NCI-H1417 treated with DMSO at 0.1 percent for 48 hours (cell line): ENCODE measurements at regions not wholly inside any gene's neighbourhood (a gene's known extent, or its start where the extent isn't known, plus 50 kb on each side); places are given as distances from the start of the nearest gene placed in this dataset.
"Not testable (repeated sequence)": the region's sequence is repeated elsewhere in the genome, so short reads cannot be mapped to it uniquely, and the experiment has no call there.

Experiments
- DNase-seq: peaks from one replicate; lab custom pipeline; 2025; lab: John Stamatoyannopoulos, UW

DNA sequence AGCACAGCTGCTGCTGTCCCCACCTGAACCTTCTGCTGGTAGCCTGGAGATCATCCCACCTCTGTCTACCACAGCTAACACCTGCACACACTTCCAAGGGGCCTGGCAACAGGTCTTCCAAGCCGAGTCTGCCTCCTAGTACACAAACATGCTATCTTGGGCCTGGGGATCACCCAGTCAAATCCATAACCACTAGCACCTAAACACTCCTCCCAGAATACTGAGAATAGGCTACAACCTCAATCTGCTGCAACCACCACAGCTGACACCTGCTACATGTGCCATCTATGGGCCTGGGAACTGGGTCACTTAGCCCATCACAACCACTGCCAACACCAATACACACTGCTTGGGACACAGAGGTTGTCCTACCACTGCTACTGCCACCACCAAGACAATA lies 362.8 kb upstream of the ARPP21 start:
- no peak for DNase-seq

DNA sequence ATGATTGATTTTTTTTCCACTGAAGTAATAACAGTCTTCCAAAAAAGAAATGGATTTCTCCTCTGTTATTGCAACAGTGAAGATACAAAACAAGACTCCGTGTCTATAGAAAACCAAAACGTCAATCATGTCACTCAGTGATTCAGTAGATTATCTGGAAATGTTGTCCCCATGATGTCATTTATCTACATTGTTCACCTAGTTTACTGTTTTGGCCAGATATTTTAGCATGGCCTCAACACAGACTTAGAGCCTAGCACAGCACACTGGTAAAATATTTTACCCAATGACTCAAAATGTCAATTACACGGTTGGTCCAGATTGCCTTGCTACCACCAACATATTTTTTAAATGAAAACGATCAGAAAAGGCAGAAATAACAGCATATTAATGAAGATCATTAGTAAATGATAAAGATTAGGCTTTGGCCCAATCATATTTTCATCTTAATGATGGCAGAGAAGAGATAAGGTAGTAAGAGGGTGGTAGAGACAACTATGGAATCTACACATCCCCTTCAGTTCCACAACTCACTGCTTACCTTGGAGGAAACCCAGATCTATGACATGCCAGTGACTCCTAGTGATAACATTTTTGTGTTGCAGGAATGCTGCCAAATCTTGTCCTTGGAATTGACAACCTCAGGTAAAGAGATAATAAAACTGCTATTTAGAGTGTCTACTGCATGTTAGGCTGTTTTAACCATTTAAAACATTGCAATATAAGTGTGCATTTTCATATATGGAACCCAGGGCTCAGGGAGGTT lies 347.7 kb upstream of the ARPP21 start:
- DNase-seq, result no peak

DNA sequence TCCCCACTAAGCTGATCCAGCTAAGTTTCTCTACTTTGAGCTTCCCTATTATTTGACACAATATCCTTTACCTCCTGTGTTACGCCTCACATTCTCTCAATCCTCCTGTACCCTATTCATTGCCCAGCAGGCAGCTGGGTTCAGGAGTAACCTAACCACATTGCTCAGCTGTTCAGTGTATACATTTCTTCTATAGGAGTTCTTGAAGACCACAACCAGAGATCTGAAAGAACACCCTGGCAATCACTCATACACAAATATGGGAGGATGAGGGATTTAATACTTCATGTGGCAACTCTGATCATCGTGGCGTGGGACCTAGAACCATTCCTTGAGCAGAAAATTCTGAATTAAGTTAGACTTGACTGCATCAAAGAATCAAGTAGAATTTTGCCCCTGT lies 346.8 kb upstream of the ARPP21 start:
- no peak for DNase-seq

DNA sequence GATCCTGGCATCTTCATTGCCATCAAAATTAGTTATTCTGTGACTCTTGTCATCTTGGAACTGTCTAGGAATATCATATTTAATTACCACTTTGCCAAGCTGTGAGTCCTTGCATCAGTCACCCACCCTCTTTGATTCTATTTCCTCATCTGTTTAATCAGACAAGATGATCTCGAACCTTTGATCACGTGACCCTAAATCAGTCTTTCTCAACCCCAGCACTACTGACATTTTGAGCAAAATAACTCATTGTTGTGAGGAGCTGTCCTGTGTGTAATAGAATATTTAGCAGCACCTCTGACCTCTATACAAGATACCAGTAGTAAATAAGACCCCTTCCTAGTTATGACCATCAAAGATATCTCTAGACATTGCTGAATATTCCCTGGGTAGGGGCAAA lies 343.4 kb upstream of the ARPP21 start:
- no peak for DNase-seq

DNA sequence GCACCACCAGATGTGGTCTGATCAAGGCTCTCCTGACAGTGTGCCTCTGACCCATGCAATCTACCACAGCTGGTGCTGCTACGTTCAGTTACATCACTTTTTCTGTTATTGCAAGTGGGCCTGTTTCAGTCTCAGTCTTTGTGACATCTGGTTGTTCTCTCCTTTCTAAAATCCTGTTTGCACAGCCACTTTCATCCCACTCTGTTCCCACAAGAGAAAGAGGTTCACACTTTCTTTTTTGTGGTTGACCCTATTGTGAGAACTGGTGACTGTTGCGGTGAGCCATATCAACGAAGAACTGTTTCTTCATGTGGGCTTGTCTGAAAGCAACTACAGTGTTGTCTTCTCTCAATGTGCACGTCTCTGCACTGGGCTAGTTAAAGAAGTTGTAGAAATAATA lies 342.8 kb upstream of the ARPP21 start:
- no peak for DNase-seq

DNA sequence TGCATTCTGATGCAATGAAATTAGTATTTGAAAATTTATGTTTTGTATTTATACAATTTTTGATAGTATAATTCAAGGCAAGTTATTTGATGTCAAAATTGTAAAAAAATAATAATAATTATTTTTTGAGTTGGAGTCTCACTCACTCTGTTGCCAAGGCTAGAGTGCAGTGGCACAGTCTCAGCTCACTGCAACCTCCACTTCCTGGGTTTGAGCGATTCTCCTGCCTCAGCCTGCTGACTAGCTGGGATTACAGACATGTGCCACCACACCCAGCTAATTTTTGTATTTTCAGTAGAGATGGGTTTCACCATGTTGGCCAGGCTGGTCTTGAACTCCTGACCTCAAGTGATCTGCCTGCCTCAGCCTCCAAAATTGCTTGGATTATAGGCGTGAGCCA lies 342.4 kb upstream of the ARPP21 start:
- not testable (repeated sequence) for DNase-seq

DNA sequence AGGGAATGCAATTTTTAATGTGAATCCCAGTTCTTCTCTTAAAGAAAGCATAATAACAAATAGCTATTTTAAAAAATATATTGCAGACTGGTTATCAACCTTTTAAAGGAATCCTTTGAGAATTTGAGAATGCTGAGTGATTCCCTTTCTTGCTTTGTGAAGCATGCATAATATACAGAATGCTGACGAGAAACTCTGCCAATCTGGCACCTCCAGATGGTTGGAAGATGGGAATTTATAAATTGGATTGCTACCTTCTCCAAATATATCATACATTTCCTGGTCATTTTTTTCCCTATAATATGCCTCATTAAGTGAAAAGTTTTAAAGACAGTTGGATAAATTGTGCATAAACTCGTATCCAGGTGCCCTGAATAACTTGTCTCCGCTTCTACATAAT lies 333.9 kb upstream of the ARPP21 start:
- no peak for DNase-seq

DNA sequence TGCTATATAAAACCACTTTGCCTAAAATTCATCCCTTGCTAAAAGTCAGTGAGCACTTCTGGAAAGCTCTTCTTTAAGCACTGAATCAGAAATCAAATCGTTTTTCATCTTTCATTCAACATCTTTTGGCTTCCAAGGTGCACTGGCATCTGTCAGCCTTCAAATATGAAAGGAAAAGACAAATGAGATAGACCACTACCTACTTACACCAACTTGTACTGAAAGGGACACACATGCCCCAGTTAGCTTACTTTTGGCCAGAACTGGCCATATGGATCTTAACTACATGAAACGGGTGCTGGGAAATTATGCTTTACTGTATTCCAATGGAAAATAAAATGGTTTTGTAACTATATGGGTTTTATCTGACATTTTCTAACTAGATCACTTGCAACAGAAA lies 332.0 kb upstream of the ARPP21 start:
- no peak for DNase-seq

DNA sequence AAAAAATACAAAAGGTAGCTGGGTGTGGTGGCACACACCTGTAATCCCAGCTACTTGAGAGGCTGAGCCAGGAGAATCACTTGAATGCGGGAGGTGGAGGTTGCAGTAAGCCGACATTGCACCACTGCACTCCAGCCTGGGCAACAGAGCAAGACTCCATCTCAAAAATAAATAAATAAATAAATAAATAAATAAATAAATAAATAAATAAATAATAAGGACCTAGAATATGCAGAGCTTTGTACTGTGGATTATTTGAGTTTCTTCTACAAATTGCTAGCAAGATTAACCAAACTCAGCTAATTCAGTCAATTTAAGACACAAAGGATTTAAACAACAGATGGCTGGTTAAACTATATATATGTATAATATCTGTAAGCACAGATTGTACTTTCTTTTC lies 322.5 kb upstream of the ARPP21 start:
- not testable (repeated sequence) for DNase-seq

DNA sequence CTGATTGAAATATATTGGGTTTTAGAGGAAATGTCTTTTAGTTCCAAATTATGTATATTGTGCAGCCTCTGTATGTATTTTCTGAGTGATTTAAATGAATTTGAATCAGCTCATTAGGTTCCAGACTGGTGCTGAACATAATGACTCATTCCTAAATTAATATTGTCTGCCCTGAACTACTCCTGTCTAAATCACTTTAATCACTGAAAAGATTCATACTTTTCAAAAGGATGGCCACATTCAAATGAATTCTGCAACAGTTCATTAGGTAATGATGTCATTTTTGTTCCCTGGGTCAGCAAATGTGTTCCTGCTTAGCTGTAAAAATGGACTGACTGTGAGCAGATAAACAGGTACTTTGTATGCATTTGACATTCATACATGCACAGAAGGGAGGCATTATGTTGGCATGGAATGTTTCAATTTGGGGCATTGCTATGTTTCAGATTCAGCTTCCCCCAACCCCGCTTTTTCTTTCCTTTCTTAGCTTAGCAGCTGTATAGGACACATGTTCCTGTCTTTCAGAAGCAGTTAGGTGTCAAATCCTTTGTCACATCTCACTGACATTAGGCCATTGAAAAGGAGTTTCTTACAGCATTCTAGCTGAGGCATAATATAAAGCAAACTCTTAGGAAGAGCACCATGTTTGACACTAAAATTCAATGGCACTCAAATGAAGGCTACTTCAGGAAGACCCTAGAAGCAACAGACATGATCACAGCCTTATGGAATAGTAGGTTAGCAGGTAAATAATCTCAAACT lies 318.5 kb upstream of the ARPP21 start:
- no peak for DNase-seq

DNA sequence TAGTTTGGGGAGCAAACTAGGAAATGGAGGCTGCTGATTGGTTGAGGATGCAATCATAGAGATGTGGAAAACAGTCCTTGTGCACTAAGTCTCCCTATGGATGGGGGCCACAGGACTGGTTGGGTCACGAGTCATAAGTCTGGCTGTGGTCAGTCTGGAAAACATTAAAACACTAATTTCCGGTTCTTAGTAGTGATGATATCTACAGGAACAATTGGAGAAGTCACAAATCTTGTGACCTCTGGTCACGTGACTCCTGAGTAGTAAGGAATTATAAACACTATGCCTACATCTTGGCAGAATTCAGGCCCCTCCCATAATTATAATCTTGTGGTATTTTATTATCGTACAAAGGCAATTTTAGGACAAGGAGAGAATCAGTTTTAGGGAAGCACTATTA lies 317.3 kb upstream of the ARPP21 start:
- no peak for DNase-seq

DNA sequence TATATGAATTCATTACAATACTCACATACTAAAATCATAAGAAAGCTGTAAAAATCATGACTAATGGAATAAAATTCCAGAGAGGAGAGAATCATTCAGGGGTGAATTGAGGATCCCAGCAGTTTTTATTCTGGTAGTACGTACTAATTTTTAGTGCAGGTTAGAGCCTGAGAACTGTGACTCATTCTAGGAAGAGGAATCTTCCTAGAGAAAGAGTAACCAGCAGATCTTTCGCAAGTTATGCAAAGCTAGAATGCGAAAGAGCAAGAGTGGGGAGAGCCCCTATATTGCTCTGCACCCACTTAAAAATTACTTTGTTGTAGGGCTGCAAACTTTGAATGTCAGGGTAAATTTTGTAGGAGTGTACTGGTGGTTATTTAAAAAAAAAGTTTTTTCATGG lies 303.6 kb upstream of the ARPP21 start:
- DNase-seq, result no peak

DNA sequence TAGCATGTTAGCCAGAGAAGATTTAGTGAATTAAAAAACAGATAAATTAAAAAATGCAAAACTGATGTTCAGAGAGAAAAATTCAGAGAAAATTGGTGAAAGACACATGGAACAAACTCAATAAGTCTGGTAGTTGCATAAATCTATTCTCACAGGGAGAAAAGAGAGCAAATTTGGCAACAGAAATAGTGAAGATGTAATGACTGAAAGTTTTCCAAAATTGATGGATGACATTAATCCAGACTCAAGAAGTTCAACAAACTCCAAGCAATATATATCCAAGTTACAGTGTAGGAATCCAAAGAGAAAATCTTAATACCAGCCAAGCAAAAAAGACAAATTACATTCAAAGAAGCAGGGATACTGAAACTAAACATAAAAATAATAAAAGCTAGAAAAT lies 302.7 kb upstream of the ARPP21 start:
- no peak for DNase-seq

DNA sequence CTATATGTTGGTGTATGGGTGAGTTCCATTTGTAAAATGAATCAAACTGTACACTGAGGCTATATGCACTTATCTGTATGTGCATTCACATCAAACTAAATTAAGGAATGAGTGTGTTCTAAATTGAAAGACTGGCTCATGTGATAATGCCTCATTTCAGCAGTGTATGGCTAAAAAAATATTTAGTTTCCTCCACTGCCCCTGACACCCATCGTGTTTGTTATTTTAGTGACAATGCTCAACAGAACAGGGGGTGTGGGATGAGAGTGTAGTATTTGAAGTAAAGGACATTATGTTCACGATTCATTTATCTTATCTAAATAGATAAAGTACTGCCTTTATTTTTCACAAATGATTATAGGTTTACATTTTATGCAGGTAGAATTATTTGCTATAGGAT lies 301.1 kb upstream of the ARPP21 start:
- DNase-seq, result no peak

DNA sequence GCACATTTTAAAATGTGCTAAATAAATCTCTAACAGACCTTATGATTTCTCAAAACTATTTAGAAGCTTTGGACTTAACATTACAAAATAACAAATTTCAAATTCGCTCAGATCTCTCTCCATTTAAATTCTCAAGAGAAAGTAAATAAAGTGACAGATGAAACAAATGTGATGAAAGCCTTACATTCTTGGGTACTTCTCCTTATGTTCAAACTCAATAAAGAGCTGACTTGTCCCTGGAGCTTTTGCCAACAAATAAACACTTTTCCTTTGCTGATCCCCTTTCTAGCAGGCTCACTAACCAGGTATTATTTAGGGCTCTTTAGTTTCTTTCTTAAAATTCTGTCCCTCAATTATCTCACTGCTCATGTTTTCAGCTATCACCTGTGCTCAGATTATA lies 259.1 kb upstream of the ARPP21 start:
- no peak for DNase-seq

DNA sequence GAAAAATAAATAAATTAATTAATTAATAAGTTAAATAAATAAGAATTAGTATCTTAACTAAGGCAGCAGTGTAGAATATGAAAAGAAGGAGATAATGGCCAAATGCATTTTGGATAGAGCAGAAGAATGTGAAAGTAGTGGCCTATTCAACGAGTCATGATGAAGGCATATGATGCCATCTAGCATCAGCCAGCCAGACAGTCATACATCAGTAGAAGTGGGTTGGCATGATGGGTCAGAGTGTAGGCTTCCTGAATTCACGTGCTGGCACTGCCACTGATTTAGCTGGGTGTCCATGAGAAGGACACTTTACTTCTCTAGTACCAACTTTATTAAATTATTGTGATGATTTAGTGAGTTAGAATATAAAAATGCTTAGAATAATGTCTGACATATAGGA lies 256.1 kb upstream of the ARPP21 start:
- no peak for DNase-seq

DNA sequence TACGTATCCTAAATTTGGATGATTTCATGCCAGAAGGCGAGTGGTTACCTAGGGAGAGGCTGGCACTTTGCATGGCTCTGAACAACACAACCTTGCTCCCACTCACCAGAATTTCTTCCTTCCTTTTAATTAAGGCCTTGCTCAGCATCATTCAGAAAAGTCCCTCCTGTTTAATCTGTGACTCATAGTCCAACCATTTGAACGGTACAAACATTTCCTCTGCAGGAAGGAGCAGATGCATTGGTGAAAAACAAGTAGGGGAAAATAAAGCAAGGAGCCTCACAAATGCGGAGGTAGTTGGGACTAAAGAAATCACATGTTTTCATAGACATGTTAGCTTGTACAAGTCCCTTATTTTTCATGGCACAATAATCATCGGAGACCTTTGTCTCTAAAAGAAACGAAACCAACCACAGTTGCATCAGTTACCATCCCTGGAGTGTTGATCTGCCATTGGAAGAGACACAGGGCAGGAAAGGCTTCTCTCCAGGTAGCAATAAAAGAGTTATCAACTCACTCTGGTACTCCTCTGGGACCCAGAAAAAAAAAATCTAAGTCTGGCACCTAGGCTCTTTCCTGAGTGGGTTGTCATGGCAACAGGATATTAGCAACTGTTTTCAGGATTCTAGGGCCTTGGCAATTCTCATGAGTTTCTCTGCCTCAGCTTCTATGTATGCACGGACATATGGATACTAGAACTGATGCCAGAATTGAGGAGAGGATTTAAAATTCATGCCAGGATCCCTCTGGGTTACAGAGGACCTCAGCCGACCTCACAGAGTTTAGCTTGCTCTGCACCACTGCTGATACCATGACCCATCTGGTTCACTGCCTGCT lies 255.4 kb upstream of the ARPP21 start:
- no peak for DNase-seq

DNA sequence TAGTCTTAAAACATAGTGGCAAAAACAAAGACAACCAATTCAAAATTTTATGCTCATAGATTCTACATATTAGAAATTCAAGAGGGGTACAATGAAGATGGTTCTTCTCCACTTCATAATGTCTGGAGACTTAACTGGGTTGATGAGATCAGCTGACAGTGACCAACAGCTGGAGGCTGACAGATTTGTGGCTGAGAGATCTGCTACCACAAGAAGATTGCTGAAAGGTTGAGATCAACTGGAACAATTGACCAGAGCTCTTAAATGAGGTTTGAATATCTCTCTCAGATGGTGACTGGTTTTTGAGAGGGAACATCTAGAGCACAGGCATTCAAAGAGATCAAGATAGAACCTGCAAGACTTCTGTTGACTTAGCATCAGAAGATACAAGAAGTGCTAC lies 254.1 kb upstream of the ARPP21 start:
- no peak for DNase-seq

DNA sequence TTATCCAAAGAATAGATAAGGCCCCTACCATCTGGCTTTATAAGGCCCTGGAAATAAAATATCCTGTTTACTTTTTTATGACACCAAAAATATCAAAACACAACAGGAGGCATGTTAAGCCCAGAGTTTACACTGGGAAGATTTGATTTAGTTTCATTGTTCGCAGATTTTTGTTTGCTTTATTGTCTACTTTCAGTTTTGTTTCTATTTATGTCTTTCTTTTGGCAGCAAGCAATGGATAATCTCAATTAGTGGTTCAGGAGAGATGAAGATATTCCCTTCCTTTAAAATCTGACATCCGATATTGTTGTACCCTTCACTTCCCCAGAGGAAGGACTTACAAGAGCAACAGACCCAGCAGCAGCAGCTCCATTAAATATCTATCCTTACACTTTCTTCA lies 249.4 kb upstream of the ARPP21 start:
- no peak for DNase-seq

DNA sequence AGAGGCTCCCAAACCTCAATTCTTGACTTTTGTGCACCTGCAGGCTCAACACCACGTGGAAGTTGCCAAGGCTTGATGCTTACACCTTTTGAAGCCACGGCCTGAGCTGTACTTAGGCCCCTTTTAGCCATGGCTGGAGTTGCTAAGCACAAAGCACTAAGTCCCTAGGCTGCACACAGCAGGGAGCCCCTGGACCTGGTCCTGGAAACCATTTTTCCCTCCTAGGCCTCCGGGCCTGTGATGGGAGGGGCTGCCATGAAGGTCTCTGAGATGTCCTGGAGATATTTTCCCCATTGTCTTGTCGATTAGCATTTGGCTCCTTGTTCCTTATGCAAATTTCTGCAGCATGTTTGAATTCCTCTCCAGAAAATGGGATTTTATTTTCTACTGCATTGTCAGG lies 247.1 kb upstream of the ARPP21 start:
- DNase-seq, result no peak

DNA sequence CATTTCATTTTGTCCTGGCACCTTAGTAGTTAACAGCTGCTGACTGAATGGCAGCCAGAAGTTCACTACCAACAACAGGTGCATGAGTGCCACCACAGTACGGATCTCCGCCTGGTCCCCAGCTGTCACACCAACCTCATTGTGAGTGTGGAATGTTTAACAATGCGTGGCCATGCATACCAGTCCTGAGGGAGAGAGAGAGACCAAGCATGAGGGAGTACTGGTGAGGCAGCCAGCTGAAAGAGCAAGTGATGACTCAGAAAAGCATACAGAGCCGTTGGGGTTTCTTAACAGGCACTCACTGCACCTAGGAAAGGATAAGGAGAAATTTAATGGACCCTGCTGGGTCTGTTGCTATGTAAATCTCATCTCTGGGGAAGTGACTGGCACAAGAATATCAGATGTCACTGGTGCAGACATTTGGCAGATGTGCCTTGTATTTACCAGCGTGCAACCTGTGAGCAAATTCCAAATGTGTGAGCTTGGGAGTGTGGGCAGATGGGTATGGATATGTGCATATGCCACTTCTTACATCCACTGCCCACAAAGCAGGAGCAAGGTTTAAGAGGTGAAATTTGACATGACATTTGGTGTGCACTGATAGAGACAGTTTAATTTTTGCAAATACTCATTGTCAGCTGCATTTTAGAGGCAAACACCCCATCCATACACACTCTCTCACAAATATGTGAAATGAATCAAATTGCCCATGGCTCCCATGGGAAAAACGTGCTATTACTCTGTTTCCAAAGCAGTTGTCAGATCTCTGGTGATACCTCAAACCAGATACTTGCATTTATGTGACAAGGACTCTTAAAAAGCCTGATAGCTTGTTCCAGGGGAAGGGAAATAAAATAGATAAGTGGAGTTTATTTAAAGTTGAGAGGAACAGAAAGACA lies 245.2 kb upstream of the ARPP21 start:
- DNase-seq, result no peak

DNA sequence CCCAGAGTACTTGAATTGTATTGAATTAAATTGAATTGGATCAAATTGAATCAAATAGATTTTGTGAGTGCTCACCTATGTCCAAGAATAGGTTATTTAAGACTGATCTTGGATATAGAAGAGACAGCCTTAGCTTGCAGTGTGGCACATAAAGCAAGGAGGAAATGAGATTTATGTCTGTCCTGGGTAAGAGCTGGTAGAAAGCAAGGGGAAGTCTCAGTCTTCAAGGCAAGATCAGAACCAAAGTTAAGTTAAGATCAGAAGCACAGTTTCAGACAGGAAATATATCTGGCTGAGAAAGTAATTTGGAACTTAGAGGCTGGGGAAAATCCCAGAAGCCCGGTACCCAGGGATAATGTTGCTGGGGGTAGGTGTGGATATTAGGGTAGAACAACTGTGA lies 244.4 kb upstream of the ARPP21 start:
- DNase-seq, result no peak
